ENCODE measurements at regions not wholly inside any gene's neighbourhood (a gene's known extent, or its start where the extent isn't known, plus 50 kb on each side); places are given as distances from the start of the nearest gene placed in this dataset.
"Not testable (repeated sequence)": the region's sequence is repeated elsewhere in the genome, so short reads cannot be mapped to it uniquely, and the experiment has no call there.

DNA sequence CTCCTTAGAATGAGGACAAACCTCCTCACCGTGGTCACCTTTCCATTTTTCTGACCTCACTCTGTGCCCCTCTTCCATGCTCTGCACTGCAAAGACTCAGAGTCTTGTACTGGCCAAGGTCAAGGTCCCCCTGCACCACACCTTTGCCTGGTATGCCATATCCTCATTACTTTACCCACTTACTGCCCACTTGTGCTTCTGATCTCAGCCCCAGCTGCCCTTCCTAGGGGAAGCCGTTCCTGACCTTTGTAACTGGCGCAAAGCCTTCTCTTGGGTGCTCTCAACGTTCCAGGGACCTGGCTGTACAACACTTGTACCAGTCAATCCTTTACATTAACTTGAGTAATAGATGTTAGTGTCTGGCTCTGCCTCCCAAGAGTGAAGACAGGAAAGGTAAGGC is 256.0 kb downstream of the SV2B start:
- no peak for DNase-seq

DNA sequence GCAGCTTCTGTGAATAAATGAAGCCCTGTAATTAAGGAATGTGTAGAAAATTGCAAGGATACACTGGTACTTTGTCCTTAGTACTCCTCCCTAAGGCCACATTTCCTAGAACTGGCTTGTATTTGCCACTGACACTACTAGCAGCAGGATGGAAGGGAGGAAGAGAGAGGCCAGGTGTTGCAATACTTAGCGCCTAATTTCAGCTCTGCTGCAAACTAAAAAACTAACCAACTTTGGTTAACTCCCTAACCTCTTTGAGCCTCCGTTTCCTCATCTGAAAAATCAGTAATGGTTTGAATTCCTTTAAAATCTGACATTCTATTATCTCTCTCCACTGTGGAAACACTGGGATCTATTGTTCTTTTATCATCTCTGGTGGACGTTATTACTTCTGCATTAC is 257.0 kb downstream of the SV2B start:
- no peak for DNase-seq

DNA sequence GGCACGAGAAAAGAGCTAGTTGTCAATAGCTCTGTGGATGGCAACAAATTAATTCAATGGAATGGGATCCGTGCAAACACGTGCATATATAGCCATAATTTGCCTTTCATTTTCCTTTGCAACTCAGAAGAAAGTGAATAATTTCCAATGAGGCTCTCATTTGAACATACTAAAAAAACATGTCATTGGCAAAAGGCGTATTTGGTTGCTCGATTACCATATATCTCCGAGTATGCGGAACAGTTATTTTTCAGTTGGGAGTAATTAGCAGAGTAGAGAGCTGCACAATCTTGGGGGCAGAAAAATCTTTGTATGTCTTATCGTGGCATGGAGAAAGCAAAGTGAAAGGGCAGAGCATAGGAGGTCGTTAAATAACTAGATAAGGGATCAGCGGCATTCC is 257.4 kb downstream of the SV2B start:
- no peak for DNase-seq

DNA sequence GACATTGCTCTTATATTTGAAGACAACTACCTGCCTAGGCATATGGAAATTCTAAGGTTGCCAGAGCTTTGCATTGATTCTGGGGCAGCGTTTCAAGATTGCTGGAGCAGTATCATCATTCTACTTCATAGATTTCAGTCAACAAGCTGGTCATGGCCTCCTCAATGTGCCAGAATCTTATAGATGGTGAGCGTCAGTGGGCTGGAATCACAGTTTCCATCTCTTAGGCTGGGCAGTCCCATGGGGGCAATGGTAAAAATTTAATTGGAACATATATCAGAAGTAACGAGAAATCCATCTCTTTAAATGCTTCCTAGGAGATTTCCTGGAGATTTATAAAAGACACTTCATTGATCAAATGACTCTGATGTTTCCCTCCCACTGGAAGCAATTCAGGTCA is 258.3 kb downstream of the SV2B start:
- no peak for DNase-seq

DNA sequence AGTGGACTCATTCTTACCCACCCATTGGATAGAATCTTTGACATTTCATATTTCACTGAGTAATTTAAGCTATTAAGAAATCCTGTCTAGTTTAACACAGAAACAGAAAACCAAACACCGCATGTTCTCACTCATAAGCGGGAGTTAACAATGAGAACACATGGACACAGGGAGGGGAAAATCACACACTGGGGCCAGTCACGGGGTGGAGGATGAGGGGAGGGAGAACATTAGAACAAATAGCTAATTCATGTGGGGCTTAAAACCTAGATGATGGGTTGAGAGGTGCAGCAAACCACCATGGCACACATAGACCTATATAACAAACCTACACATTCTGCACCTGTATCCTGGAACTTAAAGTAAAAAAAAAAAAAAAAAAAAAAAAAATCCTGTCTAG is 261.6 kb downstream of the SV2B start:
- not testable (repeated sequence) for DNase-seq

DNA sequence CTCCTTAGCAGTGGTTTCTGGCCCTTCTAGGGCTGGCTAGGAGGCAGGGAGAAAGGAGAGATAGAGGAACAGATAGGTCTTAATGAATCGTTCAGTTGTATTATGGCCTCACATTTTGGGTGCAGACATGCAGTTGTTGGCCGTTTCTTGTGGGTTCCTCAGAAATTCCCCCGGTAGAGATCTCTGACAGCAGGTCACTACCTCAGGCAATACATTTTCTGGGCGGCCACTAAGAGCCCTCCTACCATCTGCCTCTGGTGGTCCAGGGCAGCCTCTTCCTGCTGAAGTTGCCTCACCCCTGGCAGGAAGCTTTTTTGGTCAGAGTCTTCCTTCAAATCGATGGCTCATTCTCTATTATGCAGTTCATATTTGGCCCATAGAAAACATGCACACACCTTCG is 266.1 kb downstream of the SV2B start:
- no peak for DNase-seq

DNA sequence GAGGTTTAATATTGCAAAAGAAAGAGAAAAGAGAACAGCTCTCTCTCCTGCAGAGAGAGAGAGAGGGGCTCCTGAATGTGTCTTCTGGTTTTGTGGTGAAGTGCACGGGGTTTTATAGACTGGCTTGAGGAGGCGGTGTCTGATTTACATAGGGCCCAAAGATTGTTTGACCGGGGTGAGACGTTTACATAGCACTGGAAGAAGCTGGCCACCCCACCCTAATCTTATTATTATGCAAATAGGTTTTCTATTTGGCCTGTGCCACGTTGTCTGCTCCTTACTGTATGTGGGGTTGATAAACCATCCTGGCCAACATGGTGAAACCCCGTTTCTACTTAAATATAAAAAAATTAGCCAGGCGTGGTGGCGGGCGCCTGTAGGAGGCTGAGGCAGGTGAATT is 268.6 kb downstream of the SV2B start:
- no peak for DNase-seq

DNA sequence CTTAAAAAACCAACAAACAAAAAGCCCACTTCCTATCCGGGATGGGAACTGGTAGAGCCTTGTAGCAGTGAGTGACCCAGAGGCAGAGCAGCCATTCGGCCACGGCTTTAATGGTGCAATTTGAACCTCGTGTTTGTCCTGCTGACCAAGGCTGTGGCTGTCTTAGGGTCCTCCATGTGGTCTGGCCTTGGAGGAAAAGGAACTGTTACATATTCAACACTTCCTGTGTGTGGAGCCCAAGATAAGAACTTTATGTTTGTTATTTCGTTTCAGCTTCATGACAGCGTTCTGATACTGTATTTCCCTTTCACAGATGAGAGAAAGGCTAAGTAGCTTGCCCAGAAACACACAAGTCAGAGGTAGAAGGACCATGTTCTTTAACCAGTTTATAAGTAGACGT is 269.8 kb downstream of the SV2B start:
- DNase-seq = no peak

DNA sequence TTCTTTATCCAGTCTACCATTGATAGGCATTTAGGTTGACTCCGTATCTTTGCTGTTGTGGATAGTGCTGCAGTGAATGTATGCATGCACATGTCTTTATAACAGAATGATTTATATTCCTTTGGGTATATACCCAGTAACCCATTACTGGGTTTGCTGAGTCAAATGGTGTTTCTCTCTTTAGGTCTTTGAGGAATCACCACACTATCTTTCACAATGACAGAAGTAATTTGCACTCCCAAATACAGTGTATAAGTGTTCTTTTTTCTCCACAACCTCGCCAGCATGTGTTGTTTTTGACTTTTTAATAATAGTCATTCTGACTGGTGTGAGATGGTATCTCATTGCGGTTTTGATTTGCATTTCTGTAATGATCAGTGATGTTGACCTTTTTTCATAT is 271.3 kb downstream of the SV2B start:
- DNase-seq = not testable (repeated sequence)

DNA sequence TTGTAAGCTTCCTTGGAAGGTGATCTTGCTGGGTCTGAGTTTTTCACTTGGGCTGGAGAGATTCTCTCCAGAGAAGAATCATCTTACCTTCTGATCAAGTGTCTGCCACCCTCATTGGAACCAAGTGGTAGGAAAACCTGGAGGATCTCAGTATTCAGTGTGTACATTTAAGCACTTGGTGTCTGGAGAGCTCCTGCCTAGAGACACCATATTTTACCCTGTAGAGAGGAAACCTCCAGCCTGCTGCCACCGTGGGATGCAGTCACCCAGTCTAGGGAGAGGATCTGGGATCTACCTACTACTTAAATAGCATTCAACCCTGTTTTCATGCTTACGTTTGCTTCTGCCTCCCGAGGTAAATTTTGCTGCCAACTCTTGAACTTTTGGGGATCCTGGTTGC is 274.3 kb downstream of the SV2B start:
- DNase-seq = no peak

DNA sequence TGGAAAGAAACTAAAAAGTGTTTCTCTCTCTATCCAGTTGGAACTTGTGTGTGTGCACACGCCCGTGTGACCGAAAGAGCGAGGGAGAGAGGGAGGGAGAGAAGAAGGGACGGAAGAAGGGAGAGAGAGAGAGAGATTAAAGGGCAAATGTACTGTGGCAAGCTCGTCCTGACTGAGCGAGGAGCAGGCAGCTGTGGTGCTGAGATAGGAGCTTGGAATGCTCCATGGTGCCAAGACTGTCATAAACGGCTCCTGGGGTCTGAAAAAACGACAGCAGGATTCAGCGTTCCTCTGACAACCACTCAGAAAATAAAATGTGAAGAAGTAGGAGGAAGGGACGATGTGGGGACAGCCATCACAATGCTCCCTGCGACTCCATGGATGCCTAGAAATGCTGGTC is 276.0 kb downstream of the SV2B start:
- no peak for DNase-seq

DNA sequence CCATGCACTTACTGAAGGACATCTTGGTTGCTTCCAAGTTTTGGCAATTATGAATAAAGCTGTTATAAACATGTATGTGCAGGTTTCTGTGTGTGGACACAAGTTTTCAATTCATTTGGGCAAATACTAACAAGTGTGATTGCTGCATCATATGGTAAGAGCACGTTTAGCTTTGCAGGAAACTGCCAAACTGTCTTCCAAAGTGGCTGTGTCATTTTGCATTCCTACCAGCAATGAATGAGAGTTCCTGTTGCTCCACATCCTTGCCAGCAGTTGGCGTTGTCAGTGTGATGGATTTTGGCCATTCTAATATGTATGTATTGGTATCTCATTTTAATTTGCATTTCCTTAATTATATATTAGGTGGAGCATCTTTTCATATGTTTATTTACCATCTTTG is 280.1 kb downstream of the SV2B start:
- DNase-seq = no peak

DNA sequence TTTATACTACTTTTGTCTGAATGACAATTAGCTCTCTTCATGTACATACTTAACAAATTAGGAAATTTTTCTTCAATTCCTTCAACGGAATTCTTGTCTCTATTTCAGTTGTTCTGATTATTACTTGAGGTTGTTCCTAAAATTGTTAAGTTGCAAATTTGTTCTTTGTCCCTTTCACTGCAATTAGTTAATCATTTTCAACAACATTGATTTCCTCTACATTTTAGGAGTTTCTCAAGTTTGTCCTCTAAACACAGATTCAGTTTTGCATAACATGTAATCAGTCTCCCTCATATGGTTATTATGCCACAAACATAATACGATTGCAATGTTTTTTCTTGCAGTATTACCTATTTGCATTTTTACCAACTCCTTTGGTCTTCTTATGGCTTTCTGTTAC is 283.5 kb downstream of the SV2B start:
- no peak for DNase-seq

DNA sequence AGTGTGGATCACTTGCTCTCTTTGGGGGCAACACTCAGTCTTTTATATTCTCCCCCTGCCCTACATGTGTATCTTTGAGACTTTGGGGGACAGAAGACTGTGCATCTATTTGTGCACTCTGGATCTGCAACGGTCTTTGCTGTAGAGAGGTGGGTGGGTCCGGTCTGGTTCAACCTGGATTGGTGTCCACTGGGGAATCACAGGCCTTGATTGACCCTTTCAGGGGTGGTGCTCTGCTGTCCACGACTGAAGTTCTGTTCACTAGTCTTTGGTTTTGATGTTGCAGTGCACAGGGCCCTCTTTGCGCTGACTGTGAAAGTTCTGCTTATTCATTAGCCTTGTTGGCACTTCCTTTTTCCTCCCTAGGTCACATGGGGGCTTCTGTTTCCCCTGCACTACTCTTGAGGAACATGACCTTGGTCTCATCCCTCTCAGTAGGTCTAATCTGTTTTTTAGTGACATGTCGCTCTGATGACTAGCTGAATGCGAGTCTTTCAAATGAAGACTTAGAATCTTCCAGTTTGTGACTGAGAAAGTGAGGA is 284.2 kb downstream of the SV2B start:
- no peak for DNase-seq

DNA sequence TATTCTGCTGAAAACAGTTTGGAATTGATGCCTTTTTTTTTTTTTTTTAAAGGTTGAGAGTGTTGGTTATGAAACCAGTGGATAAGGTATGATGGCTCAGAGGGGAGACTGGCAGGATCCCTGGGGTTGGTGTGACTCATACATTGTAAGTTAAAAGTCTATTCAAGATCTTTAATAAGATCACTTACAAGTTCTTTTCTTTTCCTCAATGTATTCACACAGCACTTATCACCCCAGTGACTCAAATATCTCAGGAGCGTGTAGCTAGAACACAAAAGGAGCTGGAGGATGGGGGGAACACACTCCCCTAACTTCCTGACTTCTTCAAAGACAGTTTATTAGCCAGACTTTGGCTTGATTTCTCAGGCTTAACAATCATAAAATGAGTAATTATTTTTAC is 285.3 kb downstream of the SV2B start:
- no peak for DNase-seq

DNA sequence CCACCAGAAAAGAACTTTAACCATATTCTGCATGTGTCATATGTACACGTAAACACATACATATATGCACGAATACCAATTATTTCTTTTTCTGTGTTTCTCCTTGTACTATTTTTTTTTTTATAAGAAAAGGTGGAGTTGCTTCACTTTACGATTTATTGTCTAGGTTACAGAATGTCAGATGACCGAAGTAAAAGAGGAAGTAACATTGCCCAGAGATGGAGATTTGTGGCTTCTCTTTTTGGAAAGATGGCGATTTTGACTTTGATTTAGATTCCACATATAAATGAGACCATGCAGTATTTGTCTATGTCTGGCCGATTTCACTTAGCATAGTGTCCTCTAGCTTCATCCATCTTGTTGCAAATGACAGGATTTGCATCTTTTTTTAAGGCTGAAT is 293.1 kb downstream of the SV2B start:
- no peak for DNase-seq

DNA sequence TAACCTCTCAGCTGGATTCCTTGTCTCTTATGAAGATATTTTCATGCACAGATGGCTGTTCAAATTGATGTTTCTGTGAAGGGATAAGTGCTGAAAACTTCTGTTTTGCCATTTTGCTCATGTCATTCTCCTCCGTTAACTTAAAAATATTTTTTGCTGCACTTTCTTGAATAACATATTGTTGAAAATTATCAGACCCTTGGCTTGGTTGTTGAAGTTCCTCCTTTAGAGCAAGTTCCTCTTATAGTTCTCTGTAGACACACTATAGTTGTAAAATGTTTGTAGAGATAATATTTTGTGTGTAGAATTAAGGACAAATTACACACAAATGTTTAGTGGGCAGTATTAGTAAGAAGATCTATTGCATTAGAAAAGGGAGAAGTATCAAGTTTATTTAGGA is 300.4 kb downstream of the SV2B start:
- DNase-seq = no peak

DNA sequence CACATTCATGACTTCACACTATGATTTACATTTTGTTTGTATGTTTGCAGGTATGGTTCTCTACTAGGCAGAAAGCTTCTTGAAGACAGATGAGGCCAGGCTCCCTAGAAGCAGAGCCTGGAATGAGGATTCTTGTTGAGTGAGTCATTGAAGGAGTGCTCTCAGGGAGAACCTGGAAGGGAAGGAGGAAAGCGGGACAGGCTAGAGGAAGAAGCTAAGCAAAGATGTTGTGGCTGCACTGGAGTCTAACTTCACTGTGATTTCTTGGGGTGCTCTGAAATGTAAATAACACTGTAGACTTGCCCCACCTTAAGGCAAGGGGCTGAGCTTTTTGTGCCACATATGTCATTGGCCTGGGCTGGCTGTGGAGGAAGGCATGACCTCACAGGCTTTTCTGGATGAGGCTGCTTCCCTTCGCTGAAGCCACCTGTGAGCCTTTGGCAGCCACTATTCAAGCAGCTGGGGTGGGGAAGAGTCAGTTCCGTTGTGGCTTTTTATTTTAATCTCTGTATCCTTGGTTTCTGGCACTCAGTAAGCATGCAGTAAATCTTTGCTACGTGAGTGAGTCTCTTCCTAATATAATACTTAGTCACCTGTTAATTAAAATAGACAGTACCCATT is 307.3 kb downstream of the SV2B start:
- DNase-seq = no peak

DNA sequence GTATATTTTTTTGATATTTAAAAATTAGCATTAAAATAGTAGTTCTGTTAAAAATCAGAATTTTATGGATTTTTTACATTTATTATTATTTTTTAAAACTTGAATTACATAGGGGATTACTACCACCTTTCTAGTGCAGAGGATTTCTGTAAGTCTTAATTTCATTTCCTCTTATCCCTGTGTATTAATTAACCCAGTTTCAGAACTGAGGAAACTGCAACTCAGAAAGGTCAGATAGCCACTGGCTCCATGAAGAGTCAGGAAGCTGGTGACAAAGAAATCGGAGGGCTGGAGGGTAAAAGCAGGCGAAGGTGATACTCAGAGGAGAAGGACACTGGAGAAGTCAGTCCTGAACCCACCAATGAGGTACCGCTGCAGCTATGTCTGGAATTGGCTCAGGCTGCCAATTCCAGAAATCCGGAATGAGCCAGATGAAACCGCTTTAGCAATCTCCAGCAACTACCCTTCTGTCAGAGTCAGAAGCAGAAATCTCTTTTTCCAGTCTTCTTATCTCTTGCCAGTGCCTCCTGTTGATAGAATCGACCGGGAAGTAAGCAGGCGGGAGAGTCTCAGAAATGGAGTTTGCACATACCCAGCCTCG is 308.5 kb downstream of the SV2B start:
- no peak for DNase-seq

DNA sequence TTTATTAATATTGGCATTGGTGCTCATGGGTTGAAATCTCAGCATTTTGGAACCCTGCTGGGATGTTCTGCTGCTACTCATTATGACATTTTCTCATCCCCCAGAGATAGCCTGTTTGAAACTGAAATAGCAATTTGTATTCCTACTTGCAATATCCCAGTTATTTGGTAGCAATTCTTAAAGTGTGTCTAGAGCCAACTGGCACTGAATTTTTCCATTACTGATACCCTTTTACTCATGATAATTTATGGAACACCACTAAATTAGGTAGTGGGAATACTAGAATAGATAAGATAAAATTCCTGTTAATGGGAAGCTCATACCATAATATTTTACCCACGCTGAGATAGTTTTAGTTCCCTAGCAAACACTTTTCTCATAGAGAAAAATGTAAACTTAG is 309.3 kb downstream of the SV2B start:
- no peak for DNase-seq

DNA sequence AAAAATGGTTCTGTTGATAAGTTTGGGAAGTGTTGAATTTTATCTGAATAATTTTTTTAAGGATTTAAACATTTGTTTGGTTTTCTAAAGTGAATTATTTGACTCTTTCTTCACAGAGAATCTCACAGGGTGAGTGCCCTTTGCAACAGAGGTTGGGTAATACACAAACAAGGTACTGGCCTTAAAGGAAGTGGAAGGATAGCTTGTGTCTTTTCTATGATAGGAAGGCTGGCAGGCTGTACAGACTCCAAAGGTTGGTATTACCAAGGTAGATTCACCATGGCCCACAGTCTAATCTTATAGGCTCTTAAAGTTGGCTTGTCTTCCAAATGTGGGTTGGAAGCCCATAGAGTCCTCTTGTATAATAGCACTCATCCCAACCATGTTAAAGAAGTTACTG is 311.5 kb downstream of the SV2B start:
- no peak for DNase-seq

DNA sequence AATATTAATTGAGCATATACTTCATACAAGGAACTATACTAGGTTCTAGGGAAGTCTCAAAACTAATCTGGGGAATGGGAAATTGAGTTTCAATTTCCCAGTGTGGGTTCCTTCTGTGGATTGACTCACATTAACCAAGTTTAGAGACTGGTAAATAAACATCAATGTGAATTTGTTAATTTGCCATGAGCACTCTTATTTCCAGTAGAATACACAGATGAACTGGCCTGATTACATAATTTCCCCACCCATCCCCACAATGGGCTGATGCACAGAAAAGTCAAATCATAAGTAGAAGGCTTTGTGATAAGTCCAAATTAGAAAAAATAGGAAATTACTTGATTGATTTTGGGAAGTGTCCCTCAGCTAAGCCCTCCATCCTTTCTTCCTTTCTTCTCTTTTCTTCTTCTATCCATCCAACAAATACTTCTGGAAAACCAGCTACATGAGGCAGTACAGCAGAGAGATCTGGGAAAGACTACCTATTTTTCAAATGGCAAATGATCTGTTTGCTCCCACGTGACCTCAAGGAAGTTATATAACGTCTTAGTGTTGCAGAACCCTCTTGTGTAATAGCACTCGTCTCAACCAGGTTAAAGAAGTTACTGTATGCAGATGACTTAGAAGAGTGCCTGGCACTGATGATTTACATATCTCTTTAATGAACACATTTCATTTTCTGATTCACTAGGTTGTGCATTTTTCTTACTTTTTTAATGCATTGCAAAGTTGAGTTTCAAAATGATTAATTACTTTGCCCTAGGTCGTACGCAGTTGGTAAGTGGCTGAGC is 312.3 kb downstream of the SV2B start:
- DNase-seq = no peak

DNA sequence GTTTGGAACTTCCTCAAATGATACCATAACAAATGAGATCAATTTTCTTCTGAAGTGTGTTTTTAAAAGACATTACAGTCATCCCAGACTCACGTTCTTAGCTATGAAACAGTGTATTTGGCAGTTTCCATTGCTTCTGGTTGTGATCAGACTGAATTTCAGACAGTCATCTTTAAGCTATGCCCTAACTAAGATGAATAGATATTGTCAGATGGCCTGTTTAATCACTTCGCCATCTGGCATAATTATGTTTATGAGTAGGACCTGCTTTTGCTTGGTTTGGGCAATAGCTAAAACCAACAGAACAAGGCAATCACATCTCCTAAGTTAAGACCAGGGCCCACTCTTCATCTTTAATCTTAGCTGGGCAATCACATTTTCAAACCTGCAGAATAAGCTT is 313.1 kb downstream of the SV2B start:
- DNase-seq = no peak

DNA sequence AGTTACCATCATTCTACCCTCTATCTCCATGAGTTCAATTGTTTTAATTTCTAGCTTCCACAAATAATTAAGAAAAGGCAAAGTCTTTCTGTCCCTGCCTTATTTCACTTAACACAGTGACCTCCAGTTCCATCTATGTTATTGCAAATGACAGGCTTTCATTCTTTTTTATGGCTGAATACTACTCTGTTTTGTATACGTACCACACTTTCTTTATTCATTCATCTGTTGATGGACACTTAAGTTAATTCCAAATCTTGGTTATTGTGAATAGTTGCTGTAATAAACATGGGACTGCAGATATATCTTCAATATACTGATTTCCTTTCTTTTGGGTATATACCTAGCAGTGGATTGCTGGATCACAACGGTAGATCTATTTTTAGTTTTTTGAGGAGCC is 314.1 kb downstream of the SV2B start:
- no peak for DNase-seq

Data from DMS79 treated with DMSO at 0.1 percent for 48 hours (cell line).